ENCODE measurements at regions not wholly inside any gene's neighbourhood (a gene's known extent, or its start where the extent isn't known, plus 50 kb on each side); places are given as distances from the start of the nearest gene placed in this dataset.

DNA sequence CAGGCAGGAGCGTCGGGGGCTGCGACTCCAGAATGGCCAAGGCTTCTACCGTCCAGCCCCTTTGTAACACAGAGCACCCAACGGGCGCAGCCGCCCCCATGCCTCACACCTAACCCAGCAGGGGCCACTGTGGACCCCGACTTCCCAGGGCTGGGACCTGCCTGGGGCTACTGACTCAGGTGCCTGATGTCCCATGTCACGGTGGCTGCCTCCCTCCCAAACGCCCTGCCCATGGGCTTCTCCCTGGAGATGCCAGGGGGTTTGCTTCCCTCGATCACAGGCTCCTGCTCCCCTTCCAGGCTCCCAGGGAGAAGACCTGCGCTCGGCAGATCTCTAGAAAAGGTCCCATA is 84.0 kb downstream of the MYEOV start:
- no peak for DNase-seq (ENCODE audit: low spot score)
- H3K36me3 Mint-ChIP-seq, result no peaks in the 10 kb centered on the region
- no peak overlapping the region for H3K27ac Mint-ChIP-seq

GRCh38 chr11:69378303-69379141 is 84.6 kb downstream of the MYEOV start:
- H3K27me3 Mint-ChIP-seq, result no peaks in the 10 kb centered on the region
- DNase-seq (ENCODE audit: low spot score) (no peak), ATAC-seq (no peak)
- H3K9me3 Mint-ChIP-seq, result no peaks in the 10 kb centered on the region
- no peaks in the 10 kb centered on the region for H3K4me1 Mint-ChIP-seq (ENCODE audit: low read depth in 2 of 2)
- H3K27ac Mint-ChIP-seq, result peak overlapping the region in 1 of 2 donors; percentile 34
- no peaks in the 10 kb centered on the region for H3K36me3 Mint-ChIP-seq
- H3K4me3 Mint-ChIP-seq, result no peak overlapping the region

More for the DNA sequence above, 84.0 kb downstream of the MYEOV start:
- ATAC-seq, result no peak
- no peaks in the 10 kb centered on the region for H3K4me1 Mint-ChIP-seq (ENCODE audit: low read depth in 2 of 2)
- H3K9me3 Mint-ChIP-seq, result no peaks in the 10 kb centered on the region
- H3K27me3 Mint-ChIP-seq, result peaks cover 0 to under 1% of the 10 kb centered on the region in 2 donors
- no peak overlapping the region for H3K4me3 Mint-ChIP-seq

- no peak for DNase-seq (ENCODE audit: low spot score)
- ATAC-seq, result no peak
- Mint-ChIP-seq H3K4me1 (ENCODE audit: low read depth in 2 of 2) (no peaks in the 10 kb centered on the region), H3K9me3 (no peaks in the 10 kb centered on the region), H3K4me3 (no peak overlapping the region), H3K27ac (no peak overlapping the region), H3K27me3 (no peaks in the 10 kb centered on the region), H3K36me3 (no peaks in the 10 kb centered on the region)
Measured at GRCh38 chr11:69380451-69380901, 86.5 kb downstream of the MYEOV start.

- DNase-seq (ENCODE audit: low spot score) (no peak), ATAC-seq (no peak)
Measured at GRCh38 chr11:69380921-69381581, 87.1 kb downstream of the MYEOV start.

GRCh38 chr11:69381681-69382130 is 87.8 kb downstream of the MYEOV start:
- Mint-ChIP-seq H3K9me3 (no peaks in the 10 kb centered on the region), H3K4me3 (no peak overlapping the region), H3K4me1 (ENCODE audit: low read depth in 2 of 2) (no peaks in the 10 kb centered on the region), H3K36me3 (no peaks in the 10 kb centered on the region), H3K27me3 (no peaks in the 10 kb centered on the region), H3K27ac (no peak overlapping the region)
- ATAC-seq (no peak), DNase-seq (ENCODE audit: low spot score) (no peak)

More at GRCh38 chr11:69380921-69381581, 87.1 kb downstream of the MYEOV start:
- H3K4me1 Mint-ChIP-seq (ENCODE audit: low read depth in 2 of 2), result no peaks in the 10 kb centered on the region
- H3K4me3 Mint-ChIP-seq, result no peak overlapping the region
- H3K9me3 Mint-ChIP-seq, result no peaks in the 10 kb centered on the region
- H3K36me3 Mint-ChIP-seq, result no peaks in the 10 kb centered on the region
- H3K27ac Mint-ChIP-seq, result no peak overlapping the region
- no peaks in the 10 kb centered on the region for H3K27me3 Mint-ChIP-seq

DNA sequence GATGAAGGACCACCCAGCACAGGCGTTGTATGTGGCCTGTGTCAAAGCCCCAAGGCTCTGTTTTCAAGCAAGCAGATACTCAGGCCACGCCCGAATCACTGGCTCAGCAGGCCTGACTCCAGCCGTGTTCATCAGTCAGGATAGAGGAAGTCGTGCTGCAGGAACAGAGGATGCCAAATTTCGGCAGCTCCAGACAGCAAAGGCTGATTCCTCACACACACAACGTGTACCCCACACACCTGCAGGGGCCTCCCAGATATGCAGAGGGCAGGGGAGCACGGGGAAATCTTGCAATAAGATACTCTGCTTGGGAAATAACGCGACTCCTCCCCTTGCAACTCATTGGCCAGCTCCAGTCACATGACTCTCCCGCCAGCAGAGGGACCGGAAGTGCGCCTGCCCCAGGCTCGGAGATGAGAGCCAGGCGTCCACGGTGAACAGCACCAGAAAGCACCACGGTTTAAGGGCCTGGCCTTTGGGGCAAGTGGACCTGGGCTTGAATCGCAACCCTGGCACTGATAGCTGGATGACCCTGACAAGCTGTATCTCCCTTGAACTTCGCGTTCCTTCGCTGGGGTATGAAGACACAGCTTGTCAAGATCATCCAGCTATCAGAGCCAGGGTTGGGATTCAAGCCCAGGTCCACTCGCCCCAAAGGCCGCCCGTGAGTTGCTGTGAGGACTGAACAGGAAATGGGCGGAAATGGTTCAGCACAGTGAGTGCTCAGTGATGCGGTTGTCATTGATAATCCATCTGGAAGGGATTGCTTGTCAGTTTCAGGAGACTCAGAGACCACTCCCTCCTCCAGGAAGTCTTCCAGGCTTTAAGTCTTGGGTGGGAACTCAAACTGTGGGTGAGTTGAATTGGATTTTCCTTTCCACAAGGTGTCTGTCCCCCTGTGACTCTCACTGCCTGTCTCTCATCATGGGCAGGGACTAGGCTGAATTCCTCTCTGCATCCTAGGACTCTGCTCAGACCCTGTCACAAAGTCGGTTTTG is 88.5 kb downstream of the MYEOV start:
- H3K27ac Mint-ChIP-seq, result no peak overlapping the region
- H3K36me3 Mint-ChIP-seq, result peaks cover 3% of the 10 kb centered on the region
- peak; percentile 34 to 44 for ATAC-seq
- H3K27me3 Mint-ChIP-seq, result no peaks in the 10 kb centered on the region
- H3K9me3 Mint-ChIP-seq, result peaks cover under 1% of the 10 kb centered on the region
- no peak overlapping the region for H3K4me3 Mint-ChIP-seq
- H3K4me1 Mint-ChIP-seq (ENCODE audit: low read depth in 2 of 2), result peaks cover 0 to 3% of the 10 kb centered on the region in 2 donors
- no peak for DNase-seq (ENCODE audit: low spot score)

DNA sequence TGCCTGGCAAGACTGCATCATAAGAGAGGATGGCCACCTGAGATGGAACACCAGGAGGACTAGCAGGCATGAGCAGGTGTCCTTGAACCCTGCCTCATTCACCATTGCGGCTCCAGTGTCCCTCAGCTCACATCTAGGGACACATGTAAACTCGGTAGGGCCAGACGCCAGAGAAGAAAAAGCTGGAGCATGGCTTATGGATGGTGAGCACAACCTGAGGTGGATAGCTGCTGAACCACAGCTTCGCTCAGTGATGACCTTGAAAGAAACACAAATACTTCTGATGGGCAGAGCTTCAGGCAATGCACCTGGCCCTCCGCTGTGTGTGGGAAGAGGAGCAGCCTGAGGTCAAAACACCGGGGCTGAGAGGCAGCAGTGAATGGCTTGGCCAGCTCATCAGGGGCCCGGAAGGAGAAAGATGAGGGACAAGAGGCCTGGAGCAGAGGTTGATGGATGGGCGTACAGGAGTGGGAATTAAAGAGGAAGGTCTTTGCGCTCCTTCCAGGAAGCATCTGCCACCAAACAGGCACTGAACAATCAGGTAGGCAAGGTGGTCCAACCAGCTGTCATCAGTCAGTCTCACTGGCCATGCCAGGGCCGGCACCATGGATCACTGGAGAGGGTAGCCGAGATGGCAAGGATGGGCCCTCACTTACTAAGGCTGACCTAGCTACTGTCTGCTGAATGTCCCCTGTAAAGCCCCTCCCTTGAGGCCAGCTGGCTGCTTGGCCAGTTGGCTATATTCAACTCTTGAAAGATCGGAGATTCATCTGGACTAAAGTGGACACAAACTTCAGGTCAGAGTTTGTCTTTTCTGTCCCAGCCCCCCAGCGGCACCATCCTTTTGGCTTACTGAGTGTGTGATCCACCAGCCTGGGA is 89.7 kb downstream of the MYEOV start:
- no peak overlapping the region for H3K4me3 Mint-ChIP-seq
- ATAC-seq (no peak), DNase-seq (ENCODE audit: low spot score) (no peak)

GRCh38 chr11:69384251-69385143 is 90.5 kb downstream of the MYEOV start:
- H3K4me3 Mint-ChIP-seq, result no peak overlapping the region
- H3K4me1 Mint-ChIP-seq (ENCODE audit: low read depth in 2 of 2), result peaks cover 0 to 5% of the 10 kb centered on the region in 2 donors
- ATAC-seq, result no peak
- peaks cover 17% of the 10 kb centered on the region for H3K36me3 Mint-ChIP-seq
- H3K27ac Mint-ChIP-seq, result no peak overlapping the region
- DNase-seq (ENCODE audit: low spot score), result no peak
- H3K27me3 Mint-ChIP-seq, result no peaks in the 10 kb centered on the region
- H3K9me3 Mint-ChIP-seq, result peaks cover 9% of the 10 kb centered on the region

More for the DNA sequence above, 89.7 kb downstream of the MYEOV start:
- Mint-ChIP-seq H3K4me1 (ENCODE audit: low read depth in 2 of 2) (peaks cover 0 to 5% of the 10 kb centered on the region in 2 donors), H3K27ac (no peak overlapping the region), H3K36me3 (peaks cover 15% of the 10 kb centered on the region), H3K9me3 (peaks cover 6% of the 10 kb centered on the region), H3K27me3 (no peaks in the 10 kb centered on the region)

DNA sequence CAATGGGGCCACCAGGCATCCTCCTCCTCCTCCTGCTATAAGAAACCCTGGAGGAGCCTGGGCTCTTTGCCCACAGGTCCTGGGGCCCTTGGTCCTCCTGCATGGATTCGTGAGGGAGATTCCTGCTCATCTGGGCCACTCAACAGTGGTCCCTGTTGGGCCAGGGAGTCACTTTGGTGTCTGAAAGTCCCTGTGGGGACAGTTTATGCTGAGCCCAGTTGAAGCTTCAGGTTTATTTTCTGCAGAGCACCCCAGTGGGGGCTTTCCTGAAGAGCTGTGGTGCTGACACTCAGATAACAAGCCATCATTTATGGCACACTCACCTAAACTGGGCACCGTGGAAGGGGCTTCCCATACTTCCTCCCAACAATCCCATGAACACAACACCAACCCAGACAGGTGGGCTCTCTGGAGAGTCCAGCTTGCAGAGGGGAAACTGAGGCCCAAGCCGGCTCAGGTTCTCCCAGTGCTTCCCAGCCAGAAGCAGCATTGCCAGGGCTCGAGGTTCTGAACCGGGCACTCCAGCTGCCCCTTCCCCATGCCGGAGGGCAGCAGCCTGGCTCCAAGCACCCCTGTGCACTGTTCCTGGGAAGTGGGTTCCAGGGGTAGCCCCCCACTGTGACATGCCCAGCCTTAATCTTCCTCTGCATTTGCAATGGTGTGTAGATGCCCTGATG is 91.3 kb downstream of the MYEOV start:
- DNase-seq (ENCODE audit: low spot score), result no peak
- Mint-ChIP-seq H3K4me3 (no peak overlapping the region), H3K9me3 (peaks cover 9% of the 10 kb centered on the region), H3K27ac (no peak overlapping the region), H3K27me3 (peaks cover 0 to 3% of the 10 kb centered on the region in 2 donors), H3K4me1 (ENCODE audit: low read depth in 2 of 2) (peaks cover 0 to 5% of the 10 kb centered on the region in 2 donors), H3K36me3 (peaks cover 17% of the 10 kb centered on the region)
- ATAC-seq, result no peak

DNA sequence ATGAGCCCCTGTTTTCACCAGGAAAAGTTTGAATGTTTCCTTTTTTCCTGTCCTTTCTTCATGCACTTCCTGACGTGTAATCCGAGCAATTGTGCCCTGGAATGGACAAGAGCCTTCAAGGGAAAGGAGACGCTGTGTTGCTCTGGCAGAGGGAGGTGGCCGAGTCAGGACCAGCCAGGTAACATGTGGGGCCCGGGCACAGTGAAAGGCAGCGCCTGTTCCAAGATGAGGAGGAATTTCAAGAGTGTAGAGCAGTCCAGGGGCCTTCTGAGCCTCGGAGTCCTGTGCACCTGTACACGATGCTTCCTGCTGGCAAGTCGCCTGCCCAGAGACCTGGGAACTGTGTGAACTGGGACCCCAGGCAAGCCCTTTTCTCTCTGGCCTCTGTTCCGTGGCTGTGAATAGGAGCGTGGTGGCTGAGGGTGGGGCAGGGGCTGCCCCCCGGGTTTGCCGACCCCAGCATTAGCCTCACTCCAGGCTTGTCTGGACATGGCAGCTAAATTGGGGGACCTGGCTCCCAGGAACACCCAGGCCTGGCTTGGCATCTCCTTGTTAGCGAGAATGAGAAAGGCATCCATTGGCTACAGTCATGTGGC is 92.0 kb downstream of the MYEOV start:
- ATAC-seq (no peak), DNase-seq (ENCODE audit: low spot score) (no peak)
- no peak overlapping the region for H3K27ac Mint-ChIP-seq
- H3K4me3 Mint-ChIP-seq, result no peak overlapping the region
- peaks cover 9% of the 10 kb centered on the region for H3K9me3 Mint-ChIP-seq
- H3K4me1 Mint-ChIP-seq (ENCODE audit: low read depth in 2 of 2), result peaks cover 0 to 5% of the 10 kb centered on the region in 2 donors
- H3K27me3 Mint-ChIP-seq, result peaks cover 0 to 5% of the 10 kb centered on the region in 2 donors
- peaks cover 17% of the 10 kb centered on the region for H3K36me3 Mint-ChIP-seq

- Mint-ChIP-seq H3K27ac (no peak overlapping the region), H3K4me1 (ENCODE audit: low read depth in 2 of 2) (peaks cover 0 to 5% of the 10 kb centered on the region in 2 donors)
Measured at GRCh38 chr11:69386594-69387408, 92.8 kb downstream of the MYEOV start.

More at GRCh38 chr11:69386594-69387408, 92.8 kb downstream of the MYEOV start:
- no peak overlapping the region for H3K4me3 Mint-ChIP-seq
- peaks cover 0 to 8% of the 10 kb centered on the region in 2 donors for H3K27me3 Mint-ChIP-seq
- H3K36me3 Mint-ChIP-seq, result peaks cover 17% of the 10 kb centered on the region
- DNase-seq (ENCODE audit: low spot score) (no peak), ATAC-seq (no peak)
- H3K9me3 Mint-ChIP-seq, result peaks cover 9% of the 10 kb centered on the region
